Superior temporal gyrus (tissue), 1 donor: ENCODE measurements at regions not wholly inside any gene's neighbourhood (a gene's known extent, or its start where the extent isn't known, plus 50 kb on each side); places are given as distances from the start of the nearest gene placed in this dataset.
"Not testable (repeated sequence)": the region's sequence is repeated elsewhere in the genome, so short reads cannot be mapped to it uniquely, and the experiment has no call there.

Experiments
- DNase-seq: peaks from one replicate; pipeline ENCODE4 v3.0.0-alpha.2; 2016; ENCODE audit errors: extremely low spot score

DNA sequence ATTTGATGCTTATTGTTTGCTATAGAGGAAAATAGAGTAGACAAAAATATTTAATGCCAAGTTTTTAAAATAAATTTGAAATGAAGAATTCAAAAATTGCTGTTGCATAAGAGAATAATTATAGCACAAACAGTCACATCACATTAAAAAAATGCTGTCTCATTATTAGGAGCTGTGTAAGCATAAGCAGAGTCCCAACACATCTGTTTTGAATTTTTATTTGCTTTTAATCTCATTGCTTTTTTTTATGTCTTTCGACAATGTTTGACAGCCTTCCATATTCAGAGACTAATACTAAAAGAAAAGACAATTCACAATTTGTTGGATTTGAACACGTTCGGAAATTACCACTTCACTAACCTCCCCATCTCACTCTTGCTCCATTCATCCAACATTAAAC, 143.5 kb downstream of the TFPI2 start:
- no peak for DNase-seq

DNA sequence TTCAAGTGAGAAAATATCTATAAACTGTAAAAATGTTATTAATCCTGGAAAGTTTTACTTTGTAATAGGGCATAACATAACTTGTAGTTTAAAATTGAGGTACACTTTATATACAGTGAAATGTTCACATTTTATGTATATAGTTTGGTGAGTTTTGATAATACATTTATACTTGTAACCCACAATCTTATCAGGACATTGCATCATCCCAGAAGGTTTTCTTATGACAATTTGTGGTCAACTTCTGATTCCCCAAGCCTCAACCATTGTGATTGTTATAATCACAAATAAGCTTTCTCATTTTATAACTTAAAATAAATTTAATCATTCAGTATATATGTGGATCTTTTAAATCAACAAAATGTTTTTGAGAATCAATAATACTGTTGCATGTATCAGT, 151.1 kb downstream of the TFPI2 start:
- DNase-seq: no peak

DNA sequence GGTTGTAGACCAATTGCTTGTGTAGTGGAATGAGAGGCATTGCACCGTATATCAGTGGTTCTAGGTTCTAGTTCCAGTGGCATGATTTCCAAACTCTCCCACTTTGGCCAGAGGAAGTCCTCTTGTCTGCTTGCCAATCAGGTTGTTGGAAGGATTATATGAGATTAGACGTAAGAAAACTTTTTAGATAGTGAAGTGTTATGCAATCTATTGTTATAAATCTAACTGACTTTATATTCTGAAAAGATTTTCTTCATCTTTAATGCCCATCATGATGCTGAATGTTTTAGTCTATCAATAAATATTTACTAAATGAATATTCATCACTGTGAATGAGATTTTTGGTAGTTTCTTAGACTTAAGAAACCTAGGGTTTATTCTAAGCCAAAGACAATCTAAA, 152.6 kb downstream of the TFPI2 start:
- DNase-seq: no peak

DNA sequence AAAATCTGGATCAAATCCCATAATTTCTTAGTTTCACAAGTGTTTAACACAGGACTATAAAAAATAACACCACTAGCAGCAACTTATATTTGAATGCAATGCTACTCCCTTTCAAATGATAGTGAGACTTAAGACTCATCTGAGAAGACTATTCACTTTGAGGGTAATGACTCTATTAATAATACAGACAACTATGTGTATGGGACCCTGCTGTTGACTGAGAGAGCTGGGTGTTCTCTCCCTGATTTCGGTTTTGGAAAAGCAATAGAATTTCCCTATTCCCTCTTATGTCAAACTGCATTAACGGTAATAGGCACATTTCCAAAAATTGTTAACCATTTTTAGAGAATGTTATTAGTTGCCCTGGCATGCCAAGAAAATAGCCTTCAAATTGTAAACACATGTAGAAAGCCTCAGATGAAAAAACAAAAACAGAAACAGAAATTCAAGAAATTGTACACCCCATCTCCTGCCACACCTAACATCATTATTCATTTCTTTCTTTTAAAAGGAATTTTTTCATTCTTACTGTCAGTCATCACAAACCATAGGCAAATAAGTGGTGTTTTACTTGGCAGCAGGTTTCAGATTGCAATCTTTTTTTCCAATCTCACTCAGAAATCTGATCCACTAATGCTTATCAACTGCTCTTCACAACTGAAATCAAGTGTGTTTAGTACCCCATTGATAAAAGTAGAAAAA, 153.7 kb downstream of the TFPI2 start:
- DNase-seq: no peak

DNA sequence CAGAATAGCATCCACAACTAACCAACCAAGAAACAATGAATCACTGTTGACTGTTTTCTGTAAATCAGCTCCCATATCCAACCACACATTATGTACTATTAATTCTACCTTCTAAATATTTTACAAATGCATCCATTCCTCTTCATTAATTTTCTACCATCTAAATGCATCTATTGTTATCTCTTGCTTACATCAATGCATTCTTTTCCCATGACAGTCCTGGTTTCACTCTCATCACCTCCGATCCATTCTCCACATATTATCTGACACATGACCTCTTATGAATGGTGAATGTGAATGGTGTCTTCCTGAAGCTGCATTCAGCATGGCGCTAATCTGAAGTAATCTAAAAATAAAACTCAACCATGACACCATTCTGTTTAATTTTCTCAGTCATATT, 153.8 kb upstream of the CALCR start:
- DNase-seq: no peak

DNA sequence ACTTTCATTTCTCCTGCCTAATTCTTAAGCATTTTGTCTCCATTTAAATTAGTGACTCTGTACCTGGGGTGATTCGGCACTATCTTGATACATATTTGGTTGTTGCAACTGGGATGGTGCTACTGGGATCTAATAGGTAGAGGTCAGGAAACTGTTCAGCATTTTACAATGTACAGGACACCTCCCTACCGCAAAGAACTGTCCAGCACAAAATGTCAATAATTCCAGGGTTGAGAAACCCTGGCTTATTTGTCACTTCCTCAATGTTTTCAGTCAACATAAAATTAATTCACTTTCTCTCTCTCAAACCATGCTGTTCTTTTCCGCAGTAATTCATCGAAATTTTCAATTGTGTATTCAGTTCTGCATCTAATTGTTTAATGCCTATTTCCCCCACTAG, 151.4 kb upstream of the CALCR start:
- DNase-seq: no peak

DNA sequence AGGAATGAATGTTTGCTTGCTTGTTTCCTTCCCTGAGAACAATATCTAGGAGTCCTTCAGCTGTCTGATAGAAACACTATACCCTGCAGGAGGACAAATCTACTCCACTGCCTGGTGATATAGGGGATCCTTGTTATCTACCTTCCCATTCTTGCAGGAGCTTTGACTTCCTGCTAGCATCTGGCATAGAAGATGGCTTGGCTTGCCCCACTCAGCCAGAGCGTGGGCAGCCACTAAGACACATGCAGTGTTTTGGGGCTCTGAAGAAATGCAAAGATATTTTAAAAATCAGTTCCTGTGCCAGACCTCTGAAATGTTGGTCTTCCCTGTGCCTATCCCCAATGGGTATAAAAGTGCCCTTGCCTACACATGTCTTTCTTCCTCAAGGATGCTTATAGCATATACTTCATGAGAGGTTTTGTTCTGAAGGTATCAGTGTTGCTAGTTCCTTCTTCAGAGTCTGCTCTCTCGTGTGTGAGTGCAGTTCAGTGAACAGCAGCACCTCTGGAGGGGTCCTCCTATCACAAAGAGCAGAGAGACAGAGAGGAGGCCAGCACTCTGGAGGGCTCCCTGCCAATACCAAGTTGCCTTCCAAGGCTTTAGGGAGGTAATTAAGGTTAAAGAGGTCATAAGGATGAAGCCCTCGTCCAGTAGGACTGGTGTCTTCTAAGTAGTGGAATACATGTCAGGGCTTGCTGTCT, 149.1 kb upstream of the CALCR start:
- no peak for DNase-seq

DNA sequence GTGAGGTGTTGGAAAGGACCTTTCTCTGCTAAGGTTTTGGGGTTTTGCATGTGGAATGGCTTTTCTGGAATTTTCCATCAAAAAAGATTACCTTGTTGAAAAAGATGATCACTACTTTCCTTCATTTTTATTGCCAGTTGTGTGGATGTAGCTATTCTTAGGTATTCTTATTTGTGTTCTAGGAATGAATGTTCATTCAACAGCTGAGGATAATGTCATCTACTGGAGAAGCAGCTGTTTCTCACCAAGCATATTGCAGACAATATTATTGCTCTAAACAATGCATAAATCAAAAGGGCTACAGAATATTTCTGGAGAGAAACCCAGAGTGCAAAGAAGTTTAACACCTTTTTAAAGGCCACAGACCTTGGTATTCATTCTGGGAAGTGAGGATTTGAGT, 145.6 kb upstream of the CALCR start:
- DNase-seq: no peak

DNA sequence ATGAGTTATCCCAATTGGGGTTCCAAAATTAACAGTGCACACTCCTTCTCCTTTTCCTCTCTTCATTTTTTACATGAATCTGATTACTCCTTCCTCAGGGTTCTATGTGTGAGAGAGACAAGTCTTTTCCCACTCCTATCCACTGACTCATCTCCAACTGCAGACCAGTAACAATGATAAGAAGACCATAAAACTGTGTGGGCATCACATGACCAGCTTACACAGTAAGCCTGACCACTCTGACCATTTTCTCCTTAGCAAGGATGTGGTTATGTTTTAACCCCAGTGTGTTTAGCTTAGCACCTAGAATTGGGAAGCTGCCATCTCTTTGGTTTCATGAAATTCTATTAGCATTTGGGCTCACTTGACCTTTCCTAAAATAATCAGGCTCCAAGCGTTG, 145.0 kb upstream of the CALCR start:
- DNase-seq: no peak

DNA sequence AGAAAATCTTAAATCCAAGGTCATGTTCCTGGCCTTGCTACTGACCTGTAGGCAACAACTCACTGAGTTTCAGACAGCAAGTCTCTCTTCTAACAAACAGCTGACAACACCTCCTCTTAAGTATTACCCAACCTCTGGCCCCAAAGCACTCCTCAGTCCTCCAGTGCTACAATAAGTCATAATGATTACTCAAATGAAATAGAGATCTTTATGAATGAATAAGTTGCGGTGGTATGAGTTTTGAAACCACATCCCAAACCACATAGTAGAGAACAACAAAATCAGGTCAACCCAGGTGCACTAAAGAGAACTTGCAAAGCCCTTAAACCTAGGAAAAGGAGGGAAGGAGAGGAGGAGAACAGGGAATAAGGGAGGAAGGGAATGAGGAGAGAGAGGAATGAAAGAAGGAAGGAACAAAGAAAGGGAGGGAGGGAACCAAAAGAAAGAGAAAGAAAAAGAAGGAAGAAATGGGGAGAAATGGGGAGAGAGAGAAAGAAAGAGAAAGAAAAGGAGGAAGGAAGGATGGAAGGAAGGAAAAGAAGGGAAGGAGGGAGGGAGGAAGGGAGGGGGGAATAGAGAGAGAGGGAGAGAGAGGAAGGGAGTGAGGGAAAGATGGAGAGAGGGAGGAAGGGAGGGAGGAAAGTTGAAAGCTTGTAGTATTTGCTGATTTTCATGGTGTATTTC, 142.8 kb upstream of the CALCR start:
- DNase-seq: no peak

DNA sequence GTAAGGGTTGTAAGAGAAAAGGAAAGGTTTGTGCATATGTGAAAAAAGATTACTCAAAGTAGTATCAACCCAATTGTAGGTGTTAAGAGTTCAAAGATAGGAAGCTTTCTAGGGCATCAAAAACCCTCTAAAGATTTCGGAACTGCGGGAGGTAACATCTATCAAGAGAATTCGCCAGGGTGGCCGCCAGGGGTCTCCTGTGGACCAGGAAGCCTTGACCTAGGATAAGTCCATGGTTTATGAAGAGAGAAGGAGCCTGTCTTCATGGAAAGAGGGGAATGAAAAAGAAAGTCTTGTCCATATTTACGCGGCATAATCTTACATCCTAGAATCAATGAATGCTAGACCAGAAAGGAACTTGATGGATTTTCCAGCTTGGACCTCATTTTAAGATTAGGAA, 140.7 kb upstream of the CALCR start:
- no peak for DNase-seq

DNA sequence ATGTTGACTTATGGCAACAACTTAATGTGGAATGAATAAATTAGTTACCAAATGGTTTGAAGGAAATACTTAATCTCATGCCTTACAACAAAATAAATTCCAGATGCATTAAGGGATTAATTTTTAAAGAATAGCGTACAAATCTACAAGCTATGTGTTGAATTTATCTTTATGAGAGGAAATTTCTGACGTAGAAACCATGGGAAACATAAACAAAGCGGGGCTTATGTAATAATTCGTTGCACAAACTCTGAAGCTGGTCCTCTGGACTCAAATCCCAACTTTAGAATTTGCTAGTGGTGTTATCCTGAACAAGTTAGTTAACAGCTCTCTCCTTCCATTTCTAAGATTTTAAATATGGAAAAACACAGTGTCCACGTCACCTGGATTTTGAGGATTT, 137.4 kb upstream of the CALCR start:
- DNase-seq: no peak

DNA sequence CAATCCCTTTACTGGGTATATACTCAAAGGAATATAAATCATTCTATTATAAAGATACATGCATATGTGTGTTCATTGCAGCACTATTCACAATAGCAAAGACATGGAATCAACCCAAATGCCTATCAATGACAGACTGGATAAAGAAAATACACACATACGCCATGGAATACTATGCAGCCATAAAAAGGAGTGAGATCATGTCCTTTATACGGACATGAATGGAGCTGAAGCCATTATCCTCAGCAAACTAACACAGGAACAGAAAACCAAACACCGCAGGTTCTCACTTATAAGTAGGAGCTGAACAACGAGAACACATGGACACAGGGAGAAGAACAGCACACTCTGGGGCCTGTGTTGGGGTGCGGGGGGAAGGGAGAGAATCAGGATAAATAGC, 133.7 kb upstream of the CALCR start:
- DNase-seq: not testable (repeated sequence)

DNA sequence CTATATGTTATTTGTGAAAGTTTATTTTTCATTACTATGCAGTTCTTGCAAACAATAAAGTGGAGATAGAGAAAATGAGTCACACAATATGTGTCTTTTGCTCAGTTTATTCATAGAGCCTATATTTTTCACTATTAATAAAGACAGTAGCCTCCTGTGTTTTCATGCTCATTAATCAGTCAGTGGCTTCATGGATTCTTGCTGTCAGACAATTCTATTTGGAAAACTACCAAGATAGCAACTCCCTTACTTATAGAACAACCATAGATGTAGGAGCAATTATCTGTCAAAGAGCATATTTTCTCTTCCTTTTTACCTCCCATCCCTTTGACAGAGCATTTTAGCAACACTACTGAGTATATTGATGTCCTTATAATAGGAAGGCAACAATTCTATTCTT, 132.7 kb upstream of the CALCR start:
- DNase-seq: no peak

DNA sequence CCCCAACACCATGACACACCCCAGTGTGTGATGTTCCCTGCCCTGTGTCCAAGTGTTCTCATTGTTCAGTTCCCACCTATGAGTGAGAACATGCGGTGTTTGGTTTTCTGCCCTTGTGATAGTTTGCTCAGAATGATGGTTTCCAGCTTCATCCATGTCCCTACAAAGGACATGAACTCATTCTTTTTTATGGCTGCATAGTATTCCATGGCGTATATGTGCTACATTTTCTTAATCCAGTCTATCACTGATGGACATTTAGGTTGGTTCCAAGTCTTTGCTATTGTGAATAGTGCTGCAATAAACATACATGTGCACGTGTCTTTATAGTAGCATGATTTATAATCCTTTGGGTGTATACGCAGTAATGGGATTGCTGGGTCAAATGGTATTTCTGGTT, 131.6 kb upstream of the CALCR start:
- not testable (repeated sequence) for DNase-seq

DNA sequence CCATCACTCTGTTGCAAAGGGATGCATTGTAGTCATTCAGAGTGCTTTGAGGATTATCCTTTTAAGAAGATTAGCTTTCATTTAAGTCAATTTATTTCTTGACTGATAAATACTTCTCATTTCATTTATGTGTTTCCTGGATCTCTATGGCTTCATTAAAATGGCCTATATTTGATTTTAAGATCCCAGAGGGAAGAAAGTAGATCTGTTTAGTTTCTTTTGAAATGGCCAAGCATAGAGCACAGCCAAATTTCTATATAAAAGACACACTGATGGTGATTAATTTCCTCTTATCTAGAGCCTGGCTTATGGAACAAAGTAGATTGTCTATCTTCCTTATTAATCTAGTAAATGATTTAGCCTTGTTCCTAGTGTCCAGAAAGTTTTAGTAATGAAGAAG, 129.7 kb upstream of the CALCR start:
- DNase-seq: no peak

DNA sequence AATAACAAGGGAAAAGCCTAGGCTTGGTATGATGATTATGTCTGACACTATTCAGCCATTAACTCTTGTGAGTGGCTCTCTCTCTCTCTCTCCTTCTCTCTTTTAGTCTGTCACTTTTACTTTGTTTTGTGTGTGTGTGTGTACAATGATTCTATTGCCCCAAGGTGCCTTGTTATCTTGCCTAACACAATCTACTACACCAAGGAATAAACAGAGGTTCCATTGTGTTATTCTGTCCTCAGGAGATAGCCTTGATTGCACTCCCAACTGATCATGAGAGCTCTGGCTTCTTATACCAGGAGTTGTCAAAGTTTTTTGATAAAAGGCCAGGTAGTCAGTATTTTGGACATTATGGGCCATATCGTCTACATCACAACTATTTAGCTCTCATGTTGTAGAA, 123.4 kb upstream of the CALCR start:
- no peak for DNase-seq

DNA sequence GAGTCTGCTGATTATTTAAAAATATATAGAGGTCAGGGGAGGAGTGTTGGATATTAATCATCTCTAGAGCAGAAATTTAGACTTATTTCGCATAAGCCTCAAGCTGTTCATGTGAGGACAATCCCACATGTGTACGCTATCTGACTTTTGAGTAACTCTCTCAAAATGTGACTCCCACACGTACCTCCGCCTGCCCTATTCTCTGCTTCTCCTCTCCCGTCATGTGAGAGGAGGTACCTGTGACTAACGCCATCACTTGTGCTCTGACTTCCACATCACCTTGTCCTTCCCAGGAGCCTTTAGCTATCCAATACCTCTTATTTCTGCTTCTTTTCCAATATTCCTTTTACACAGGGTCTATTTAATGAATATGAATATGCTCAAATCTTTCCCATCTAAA, 119.3 kb upstream of the CALCR start:
- no peak for DNase-seq

DNA sequence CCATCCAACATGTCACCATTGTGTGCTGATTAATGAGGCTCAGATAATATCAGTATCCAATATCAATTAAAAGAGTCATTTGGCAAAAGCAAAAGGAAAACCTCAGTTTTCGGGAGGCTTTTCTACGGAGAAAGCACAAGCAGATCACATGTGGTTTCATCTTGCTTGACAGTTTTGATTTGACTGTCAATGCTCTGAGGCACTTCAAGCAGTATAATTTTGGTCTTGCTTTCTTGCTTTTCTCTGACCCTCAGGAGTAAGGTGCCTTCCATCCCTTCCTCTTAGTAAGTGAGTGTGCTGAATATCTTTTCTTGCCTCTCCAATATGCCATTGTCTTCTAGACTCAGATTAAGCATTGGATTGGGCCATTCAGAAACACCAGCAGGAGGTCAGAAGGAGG, 115.5 kb upstream of the CALCR start:
- DNase-seq: no peak

DNA sequence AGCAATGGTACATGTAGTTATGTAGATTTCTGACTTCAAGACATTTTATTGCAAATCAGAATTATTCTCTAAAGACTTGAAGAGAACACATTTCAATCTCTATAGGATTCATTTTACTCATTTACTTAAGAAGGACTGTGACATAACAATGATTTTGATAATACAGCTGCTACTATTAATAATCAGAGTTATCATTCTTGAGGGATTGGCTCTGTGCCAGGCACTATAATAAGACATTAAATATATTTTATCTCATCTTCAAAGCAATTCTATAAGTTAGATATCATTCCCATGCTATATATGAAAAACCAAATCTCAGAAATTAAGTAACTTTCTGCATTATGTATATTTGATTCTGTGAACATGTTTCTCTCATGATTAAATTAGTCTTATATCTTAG, 103.7 kb upstream of the CALCR start:
- DNase-seq: peak; percentile 4

DNA sequence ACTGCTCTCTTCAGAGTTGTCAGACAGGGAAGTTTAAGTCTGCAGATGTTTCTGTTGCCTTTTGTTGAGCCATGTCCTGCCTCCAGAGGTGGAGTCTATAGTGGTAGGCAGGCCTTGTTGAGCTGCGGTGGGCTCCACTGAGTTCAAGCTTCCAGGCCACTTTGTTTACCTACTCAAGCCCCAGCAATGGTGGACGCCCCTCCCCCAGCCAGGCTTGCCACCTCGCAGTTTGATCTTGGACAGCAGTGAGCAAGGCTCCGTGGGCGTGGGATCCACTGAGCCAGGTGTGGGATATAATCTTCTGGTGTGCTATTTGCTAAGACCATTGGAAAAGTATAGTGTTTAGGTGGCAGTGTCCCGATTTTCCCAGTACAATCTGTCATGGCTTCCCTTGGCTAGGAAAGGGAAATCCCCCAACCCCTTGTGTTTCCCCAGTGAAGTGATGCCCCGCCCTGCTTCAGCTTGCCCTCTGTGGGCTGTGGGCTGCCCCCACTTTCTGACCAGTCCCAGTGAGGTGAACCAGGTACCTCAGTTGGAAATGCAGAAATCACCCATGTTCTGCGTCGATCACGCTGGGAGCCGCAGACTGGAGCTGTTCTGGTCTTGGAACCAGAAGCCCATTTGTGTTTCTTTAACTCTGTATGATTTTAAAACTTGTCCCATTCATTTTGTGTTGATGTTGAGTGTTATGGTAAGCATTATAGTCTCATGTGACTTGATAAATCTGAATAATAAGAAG, 89.2 kb upstream of the CALCR start:
- DNase-seq: no peak

DNA sequence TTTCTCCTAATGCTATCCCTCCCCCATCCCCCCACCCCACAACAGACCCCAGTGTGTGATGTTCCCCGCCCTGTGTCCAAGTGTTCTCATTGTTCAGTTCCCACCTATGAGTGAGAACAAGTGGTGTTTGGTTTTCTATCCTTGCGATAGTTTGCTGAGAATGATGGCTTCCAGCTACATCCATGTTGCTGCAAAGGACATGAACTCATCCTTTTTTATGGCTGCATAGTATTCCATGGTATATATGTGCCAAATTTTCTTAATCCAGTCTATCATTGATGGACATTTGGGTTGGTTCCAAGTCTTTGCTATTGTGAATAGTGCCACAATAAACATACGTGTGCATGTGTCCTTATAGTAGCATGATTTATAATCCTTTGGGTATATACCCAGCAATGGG, 83.6 kb upstream of the CALCR start:
- not testable (repeated sequence) for DNase-seq
